GM19468 (cell line): ENCODE measurements at regions not wholly inside any gene's neighbourhood (a gene's known extent, or its start where the extent isn't known, plus 50 kb on each side); places are given as distances from the start of the nearest gene placed in this dataset.
"Not testable (repeated sequence)": the region's sequence is repeated elsewhere in the genome, so short reads cannot be mapped to it uniquely, and the experiment has no call there.

Experiments
- ATAC-seq: cut with Tn5 transposase; IDR thresholded peaks from one replicate; pipeline ENCODE4 v1.9.1; 2021; ENCODE audit warnings: mild to moderate bottlenecking, moderate library complexity, moderate number of reproducible peaks; ENCODE audit not compliant: unreplicated experiment; ENCODE audit errors: extremely low read depth

DNA sequence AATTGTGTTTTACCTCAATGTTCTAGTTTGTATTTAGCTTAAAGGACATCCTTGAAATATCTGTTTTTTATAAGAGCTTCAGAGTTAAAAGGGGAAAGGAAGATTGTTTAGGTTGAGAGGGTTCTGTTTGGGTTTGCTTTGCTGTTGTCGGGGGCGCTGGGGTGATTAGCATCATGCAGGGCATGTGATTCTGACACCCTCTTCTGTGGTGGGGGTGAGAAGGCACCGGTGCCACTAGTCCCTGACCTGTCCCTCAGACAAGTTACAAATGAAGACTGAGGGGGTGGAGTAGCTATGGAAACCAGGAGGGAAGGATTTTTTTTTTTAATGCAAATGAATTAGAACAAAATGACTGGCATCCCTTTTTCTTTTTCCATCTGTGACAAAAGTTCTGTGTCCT lies 291.3 kb downstream of the RPAP3 start:
- ATAC-seq = no peak

DNA sequence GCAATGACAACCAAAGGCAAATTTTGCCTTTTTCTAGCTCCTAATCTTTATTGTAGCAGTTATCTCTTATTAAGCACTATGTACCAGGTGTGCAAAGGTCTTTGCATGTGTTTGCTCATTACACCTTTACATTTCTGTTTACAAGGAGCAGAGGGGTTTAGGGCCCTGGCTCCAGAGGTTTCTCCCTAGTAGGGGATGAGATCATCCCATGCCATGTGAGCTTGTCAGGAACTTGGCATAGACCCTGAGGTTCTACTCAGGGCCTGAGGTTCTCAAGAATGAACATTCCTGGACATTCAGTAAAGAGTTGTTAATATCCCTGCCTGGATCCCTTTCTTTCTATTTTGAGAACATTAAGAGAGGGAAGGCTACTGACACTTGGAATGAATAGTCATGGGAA lies 292.0 kb downstream of the RPAP3 start:
- no peak for ATAC-seq

DNA sequence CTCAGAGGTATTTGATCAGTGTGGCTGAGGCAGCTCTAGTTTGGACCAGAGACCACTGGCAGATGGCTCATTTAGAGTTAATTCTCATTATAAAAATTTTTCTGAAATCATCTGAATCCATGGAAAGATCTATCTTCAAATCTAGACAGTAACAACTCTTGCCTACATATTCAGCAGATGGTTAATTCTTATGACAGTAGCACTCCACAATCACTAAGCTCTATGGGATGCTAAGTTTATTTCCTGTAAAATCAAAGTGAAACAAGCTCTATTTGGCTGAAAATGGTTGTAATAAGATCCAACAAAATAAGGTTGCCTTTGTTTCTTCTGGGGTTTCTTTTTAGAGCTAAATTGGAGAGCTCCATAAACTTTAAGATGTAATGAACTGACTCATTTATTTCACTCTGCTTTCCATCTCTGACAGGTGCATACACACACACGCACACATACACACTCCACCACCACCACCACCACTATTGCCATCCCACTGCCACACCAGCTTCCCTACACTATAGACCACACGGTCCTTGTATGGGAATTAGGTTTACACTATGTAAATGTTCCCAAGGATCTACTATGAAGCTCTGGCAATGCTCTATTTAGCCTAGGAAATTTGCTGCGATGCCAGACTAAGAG lies 293.1 kb downstream of the RPAP3 start:
- ATAC-seq = no peak

DNA sequence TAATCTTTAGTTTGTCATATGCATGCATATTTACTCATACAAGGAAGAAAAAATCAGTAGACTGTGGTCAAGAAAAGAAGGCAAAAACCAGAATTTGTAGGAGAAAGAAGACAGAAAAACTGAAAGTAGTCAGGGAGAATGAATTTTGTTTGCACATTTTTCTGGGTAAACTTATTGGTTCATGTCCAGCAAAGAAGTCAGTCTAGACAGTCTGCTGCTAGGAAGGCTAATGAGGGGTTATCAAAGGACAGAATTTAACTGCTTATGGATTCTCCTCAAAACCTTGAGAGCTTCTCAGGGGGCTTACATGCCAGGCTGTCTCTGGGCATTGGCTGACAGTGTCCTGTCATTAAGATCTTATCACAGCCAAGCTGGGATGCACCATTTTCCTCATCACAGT lies 293.9 kb downstream of the RPAP3 start:
- ATAC-seq = no peak

DNA sequence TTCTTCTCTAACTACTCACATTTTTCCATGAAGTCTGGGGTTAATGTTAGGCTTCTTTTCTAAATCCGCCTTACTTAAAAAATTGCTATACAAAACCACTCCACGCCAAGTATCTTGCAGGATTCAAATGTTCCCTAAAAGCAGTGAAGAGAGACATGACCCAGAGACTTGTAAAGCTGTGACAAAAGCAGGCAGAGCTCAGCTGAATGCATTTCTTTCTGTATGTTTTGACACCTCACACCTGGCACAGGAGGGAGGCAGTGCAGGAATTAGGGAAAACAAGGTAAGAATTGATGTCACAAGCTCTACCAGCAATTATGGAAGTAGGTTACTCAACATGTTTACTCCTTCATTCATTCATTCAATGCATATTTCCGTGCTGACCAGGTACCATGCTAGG lies 295.0 kb downstream of the RPAP3 start:
- ATAC-seq = no peak

DNA sequence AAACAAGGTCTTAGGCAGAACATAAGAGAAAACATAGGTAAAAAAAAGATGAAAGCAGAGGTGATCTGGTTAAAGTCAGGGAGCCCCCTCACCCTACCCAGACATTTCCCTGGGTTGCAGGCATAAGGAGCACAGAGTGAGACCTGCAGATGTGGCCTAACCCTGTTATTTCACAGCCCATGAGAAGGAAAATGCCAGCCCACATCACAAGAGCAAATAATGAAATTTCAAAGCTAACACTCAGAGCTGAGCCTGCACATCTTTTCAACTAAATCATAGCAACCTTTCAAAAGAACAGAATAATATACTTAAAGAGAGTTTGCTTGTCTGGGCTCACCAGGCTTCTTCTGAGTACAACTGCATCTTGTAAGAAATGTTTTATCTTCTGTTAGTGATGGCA lies 295.4 kb downstream of the RPAP3 start:
- ATAC-seq = no peak

DNA sequence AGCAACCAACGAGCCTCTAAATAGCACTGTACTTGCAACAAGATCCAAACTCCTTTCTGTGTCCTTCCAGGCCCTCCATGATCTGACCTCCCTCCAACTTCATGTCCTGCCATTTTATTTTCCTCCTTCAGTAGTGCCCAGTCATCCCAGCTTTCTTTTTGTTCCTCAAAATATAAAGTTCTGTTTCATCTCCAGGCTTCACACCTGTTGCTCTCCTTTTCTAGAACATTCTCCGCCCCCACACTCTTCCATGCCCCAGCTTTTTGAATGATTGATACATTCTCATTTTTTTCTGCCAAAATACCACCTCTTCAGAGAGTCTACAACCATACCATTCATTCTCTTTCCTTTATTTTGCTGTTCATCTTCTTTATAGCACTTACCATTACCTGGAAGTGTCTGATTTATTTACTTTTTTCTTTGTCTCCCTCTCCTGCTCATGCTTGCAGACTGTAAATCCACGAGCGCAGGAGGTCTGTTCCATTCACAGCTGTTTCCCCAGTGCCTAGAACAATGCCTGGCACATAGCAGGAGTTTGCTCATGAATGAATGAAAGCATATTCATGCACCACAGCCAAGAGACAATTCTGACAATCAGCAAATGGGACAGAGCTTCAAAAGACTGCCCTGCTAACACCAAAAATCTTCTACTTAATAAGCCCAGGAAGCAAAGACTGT lies 296.4 kb downstream of the RPAP3 start:
- ATAC-seq = no peak

DNA sequence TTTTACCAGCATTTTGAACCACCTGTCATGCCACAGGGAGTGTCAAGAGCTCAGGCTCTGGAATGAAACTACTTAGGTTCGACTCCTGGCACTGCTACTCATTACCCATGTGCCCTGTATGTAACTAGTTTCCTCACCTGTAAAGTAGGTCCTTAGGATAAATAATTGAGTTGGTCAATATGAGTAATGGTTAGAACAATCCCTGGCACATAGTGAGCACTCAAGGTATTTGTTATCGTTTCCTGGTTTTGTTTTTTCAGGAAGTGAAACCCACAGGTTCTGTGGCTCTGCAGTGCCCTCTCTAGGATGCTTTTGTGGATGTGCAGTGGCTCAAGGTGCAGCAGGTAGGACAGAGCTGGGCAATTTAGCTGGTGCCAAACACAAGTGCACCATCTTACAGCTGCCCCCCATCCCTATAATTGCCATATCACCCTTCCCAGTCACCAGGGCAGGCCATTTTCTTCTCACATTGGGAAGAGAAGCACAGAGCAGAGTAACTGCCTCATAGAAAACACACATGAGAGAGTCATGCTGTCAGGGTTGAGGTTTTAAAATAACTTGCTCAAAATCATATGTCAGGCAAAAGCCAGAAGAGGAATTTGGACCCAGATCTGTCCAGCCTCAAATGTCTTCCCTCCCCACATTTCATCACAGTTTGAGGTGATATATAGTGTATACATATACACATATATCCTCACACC lies 297.5 kb downstream of the RPAP3 start:
- peak; percentile 82 for ATAC-seq

DNA sequence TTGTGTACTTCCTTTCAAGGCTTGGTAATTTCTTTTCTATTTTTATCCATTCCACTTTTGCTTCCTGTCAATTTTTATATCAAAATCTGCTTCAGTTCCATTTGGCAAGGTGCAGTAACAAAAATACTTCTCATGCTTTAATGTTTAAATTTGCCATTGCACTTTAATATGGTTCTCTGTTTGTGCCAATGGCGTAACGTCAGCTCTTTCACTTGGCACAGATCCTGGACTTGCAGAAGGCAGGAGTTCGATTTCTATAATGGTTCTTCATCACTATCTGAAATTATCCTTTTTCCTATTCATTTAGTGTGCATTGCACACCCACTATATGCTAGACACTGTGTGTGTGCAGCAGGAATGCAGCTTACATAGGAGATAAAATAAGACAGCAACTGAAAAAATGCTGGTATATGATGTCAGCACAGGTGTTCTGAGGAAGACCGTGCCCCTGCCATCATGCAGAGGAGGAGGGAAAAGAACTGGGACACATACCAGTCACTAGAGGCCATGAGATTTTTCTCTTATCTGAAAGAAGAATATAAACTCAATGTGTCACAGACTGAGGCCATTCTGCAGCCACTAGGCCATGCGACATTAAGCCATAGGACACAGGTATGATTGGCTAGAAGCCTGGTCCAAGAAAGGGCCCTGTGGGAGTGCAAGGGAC lies 298.2 kb downstream of the RPAP3 start:
- ATAC-seq = no peak

DNA sequence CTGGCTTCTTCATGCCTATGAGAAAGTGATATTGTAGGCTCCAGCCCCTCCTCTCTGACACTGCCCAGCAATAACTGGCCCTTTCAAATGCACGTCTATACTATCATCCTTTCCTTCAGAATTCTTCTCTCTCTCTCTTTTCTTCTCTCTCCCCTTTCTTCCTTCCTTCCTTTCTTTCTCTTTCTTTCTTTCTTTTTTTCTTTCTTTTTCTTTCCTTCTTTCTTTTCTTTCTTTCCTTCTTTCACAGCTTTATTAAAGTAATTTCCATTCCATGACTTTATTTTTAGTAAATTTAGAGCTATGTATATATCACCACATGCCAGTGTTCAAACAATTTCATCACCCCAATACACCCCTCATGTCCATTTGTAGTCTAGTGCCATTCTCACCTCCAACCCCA lies 302.1 kb downstream of the RPAP3 start:
- no peak for ATAC-seq

DNA sequence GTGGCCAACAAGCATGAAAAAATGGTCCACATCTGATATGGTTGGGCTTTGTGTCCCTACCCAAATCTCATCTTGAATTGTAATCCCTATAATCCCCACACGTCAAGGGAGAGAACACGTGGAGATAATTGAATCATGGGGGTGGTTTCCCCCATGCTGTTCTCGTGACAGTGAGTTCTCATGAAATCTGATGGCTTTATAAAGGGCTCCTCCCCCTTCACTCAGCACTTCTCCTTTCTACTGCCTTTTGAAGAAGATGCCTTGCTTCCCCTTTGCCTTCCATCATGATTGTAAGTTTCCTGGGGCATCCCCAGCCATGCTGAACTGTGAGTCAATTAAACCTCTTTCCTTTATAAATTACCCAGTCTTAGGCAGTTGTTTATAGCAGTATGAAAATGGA lies 304.6 kb downstream of the RPAP3 start:
- ATAC-seq = not testable (repeated sequence)

DNA sequence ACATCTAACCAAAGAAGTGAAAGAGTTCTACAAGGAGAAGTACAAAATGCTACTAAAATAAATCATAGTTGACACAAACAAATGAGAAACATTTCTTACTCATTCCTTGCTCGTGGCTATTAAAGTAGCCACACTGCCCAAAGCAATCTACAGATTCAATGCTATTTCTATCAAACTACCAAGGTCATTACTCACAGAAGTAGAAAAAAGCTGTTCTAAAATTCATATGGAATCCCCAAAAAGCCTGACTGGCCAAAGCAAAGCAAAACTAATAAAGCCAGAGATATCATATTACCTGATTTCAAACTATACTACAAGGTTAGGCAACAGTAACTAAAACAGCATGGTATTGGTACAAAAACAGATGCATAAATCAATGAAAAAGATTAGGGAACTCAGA lies 305.6 kb downstream of the RPAP3 start:
- ATAC-seq = no peak

DNA sequence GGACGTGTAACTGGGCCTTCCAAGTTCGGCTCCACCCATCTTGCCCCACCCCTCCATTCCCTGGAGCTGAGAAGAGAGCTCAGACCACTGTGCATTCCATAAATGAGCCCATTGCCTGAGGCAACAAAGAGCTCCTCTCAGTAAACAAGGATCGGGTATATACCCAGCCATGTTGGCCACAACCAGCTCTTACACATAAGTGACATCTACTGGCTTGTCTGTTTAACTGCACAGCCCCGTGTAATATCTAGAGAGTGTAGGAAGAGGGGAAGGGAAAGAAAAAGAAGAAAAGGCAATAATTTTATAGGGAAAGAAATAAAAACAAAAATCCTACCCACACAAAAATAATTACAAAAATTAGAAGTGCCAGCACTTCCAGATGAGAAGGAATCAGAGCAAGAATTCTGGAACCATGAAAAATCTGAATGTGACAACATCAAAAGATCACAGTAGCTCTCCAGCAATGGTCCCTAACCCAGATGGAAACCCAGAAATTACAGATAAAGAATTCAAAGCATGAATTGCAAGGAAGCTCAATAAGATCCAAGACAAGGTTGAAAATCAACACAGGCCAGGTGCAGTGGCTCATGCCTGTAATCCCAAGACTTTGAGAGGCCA lies 308.1 kb downstream of the RPAP3 start:
- ATAC-seq = no peak

DNA sequence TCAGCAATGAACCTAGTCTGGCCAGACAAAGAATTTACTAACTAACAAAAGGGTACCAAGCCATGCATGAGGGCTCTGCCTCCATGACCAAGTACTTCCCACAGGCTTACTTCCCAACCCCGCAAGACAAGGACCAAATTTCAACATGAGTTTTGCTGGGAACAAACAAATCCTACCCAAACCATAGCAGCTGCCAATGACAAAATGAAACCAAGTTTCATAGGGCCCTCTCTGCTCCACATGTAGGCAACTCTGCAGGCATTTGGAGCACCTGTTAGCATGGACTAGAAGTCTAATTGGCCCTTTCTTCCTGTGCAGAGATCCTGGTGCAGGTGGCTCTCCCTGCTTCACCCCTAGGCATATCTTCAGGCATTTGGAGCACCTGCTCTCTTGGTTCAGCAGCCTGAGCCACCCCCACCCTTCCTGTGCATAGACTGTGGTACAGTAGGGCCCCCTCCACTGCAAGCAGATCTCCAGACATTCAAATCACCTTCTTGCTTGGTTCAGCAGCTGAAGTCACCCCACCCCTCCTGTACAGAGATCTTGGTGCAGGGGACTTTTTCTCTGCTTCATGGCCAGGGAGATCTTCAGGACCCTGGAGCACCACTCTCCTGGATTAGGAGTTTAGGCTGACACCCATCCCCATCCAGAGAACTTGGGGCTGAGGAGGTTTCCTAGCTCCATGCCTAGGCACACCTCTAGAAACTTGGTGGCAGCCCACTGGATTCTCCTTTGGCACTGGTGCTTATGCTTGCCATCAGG lies 308.7 kb downstream of the RPAP3 start:
- no peak for ATAC-seq

DNA sequence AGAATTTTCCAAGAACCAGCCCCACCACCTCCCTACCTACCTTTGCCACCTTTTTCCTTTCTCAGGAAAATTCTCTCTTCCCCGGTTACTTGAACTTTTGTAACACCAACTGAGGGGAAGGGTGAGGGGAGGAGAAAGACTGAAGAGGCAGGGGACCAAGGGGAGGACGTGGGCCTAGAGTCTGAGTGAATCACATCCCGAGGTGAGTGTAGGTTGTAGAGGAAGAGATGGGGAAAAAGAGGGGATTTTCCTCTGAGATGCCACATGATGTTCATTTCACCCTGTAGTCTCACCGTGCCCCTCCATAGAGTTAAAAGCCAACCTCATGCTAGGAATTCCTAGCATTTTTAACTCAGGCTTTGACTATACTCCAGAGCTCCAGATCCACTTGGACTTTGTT lies 311.8 kb downstream of the RPAP3 start:
- ATAC-seq = no peak

DNA sequence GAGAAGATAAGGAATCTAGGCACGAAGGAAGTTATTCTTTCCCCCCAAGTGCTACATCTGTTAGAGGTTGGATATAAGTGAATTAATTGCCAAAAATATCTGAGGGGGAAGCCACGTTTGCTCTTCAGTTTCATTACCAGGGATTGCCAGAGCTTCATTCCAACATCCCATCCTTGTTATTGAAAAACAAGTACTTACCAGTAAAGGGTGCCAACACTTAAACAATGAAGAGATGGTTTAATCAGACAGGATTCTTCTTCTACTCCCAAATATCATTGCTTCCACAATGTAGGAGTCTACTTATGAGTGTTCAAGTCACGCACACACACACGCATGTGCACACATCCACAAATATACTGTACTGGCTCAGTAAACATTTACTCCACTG lies 312.4 kb downstream of the RPAP3 start:
- no peak for ATAC-seq

DNA sequence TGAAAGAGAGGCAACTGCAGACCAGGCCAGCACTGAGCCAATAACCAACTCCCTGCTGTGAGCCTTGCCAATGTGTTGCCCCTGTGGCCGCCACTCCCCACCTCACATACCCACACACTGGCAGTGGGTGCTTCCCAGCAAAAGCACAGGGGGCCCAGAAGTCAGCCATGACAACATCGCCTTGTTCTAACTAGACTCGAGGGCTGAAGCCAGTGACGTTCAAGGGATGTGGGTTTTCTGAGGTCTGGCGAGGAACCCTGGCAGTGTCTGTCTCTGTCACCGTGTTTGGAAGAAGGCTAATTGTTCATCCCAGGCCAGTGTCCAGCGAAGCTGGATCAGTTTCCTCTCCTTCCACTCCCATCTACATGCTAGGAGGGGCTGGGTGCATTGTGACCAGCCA lies 311.8 kb upstream of the AMIGO2 start:
- no peak for ATAC-seq

DNA sequence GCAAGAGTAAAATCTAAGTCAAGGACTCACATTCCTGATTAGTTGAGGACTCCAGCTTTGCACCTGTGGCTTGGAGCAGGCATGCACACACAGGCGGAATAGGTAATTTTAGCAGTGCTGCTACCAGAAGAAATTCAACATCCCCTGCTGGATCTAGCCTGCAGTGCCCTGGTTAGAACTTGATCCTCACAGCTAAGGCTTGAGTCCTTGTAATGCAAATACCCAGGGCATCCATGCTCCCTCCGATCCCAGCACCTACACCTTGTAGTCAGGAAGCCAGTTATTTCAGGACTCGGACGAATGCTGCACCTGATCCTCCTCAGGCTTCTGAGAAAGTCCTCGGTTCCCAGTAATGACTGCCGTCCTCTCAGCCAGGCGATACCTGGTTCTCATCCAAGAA lies 309.0 kb upstream of the AMIGO2 start:
- no peak for ATAC-seq

DNA sequence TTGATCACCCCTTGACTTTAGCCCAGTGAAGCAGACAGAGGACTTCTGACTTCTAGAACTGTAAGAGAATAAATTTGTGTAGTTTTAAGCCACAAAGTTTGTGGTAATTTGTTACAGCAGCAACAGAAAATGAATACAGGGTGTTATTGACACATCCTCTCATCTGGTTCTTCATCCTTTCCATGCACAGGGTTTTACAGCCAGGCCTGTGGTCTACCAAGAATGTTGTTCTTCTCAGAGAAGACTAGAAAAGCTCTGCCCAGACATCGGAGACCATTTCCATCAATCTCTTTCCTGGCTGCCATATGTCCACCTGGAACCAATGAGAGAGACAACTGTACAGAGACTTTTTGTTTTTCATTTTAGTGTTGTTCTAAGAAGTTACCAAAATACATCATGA lies 308.2 kb upstream of the AMIGO2 start:
- no peak for ATAC-seq

DNA sequence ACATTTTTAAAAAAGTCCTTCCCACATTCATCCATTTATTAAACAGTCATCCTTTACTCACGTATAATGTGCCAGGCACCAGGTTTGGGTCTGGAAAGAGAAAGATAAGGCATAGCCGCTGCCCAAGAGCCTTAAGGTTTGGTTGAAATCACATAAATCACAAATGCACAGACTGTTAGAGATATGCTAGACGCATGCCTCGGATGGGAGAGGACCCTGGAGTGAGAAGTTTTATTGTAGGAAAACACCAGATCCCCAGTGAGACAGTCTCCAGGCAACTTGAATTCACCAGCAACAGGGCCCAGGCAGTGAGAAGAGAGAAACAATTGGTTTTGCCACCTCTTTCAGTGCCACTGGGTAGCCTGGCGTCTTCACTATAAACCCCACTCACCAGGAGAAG lies 305.9 kb upstream of the AMIGO2 start:
- ATAC-seq = no peak
